ENCODE measurements at regions not wholly inside any gene's neighbourhood (a gene's known extent, or its start where the extent isn't known, plus 50 kb on each side); places are given as distances from the start of the nearest gene placed in this dataset.

- TF ChIP-seq EP300 (IDR thresholded peaks at IDR 0.05) (no peak), CTCF (IDR thresholded peaks at IDR 0.05) (no peak)
Observed at GRCh38 chr2:221074238-221074637, 497.9 kb downstream of the EPHA4 start.
